GM12878 (cell line): ENCODE measurements at regions not wholly inside any gene's neighbourhood (a gene's known extent, or its start where the extent isn't known, plus 50 kb on each side); places are given as distances from the start of the nearest gene placed in this dataset.

Experiments
- ATAC-seq: fragments of 200-7000 bp; cut with Tn5 transposase; 3 replicates; pipeline ENCODE4 v1.9.1; 2020; ENCODE audit warnings: mild to moderate bottlenecking, moderate library complexity
- BruUV-seq: library from RNA; stranded (reverse); fragments of 400-500 nt; replicated peaks from 2 replicates; lab custom pipeline; 2021; lab: Mats Ljungman, UMichigan
- CTCF ChIA-PET: fragments of 300-600 bp; sonication (Branson Sonifier 250); formaldehyde crosslinking; extraction: SDS; loops from one replicate; lab custom pipeline; 2021; ENCODE audit warnings: inconsistent platforms; lab: Yijun Ruan, JAX
- POLR2A ChIA-PET: fragments of 350-600 bp; formaldehyde crosslinking; extraction: SDS; loops from one replicate; lab custom pipeline; 2021; ENCODE audit warnings: inconsistent platforms; lab: Charles Lee
- RAD21 ChIA-PET: fragments of 300-600 bp; sonication (Branson Sonifier 250); formaldehyde crosslinking; loops from one replicate; lab custom pipeline; 2023; ENCODE audit warnings: antibody characterized with exemption; ENCODE audit not compliant: unreplicated experiment; lab: Charles Lee
- SMC1A ChIA-PET: fragments of 300-600 bp; sonication (Branson Sonifier 250); formaldehyde crosslinking; loops from one replicate; lab custom pipeline; 2023; ENCODE audit not compliant: unreplicated experiment, uncharacterized antibody; lab: Charles Lee
- DNase-seq: peaks from one replicate; pipeline ENCODE4 v3.0.0-alpha.2; 2011; ENCODE audit warnings: low read depth, low spot score
- FAIRE-seq: peaks from 3 replicates; lab custom pipeline; 2011; peaks lifted over from hg19 to GRCh38; lab: Jason Lieb, UNC
- H2AFZ ChIP-seq: 2 replicates; pipeline ENCODE4 v1.6.0; 2011; ENCODE audit warnings: low read depth, low read length, control low read depth; ENCODE audit not compliant: control insufficient read depth
- H3K27ac ChIP-seq: 2 replicates; pipeline ENCODE4 v1.5.1; 2011; ENCODE audit warnings: control low read depth; ENCODE audit not compliant: control insufficient read depth, insufficient read depth
- H3K27me3 ChIP-seq, 2 experiments: replicated peaks in 1 of 2; 2 replicates each; pipeline versions ENCODE4 v1.6.0 to v1.6.1; 2011; ENCODE audit warnings: low read length in 1 of 2; ENCODE audit not compliant: control insufficient read depth in 2 of 2, insufficient read depth in 2 of 2
- H3K36me3 ChIP-seq, 2 experiments: 2 replicates each; pipeline ENCODE4 v1.5.1; 2011; ENCODE audit warnings: low read length in 1 of 2; ENCODE audit not compliant: control insufficient read depth in 2 of 2, insufficient read depth in 2 of 2
- H3K4me1 ChIP-seq: 2 replicates; pipeline ENCODE4 v1.6.1; 2011; ENCODE audit warnings: mild to moderate bottlenecking, low read length, moderate library complexity, mixed read lengths; ENCODE audit not compliant: control insufficient read depth, insufficient read depth
- H3K4me2 ChIP-seq: 2 replicates; pipeline ENCODE4 v1.6.0; 2011; ENCODE audit warnings: control low read depth; ENCODE audit not compliant: control insufficient read depth, insufficient read depth
- H3K4me3 ChIP-seq: fragments of 200-600 bp; sonication (generic); 2 replicates; pipeline ENCODE4 v1.5.1; 2016
- H3K79me2 ChIP-seq: 2 replicates; pipeline ENCODE4 v1.6.0; 2011; ENCODE audit warnings: low read length; ENCODE audit not compliant: control insufficient read depth, insufficient read depth
- H3K9ac ChIP-seq: 2 replicates; pipeline ENCODE4 v1.8.0; 2011; ENCODE audit warnings: low read length, control low read depth, mixed read lengths; ENCODE audit not compliant: control insufficient read depth, insufficient read depth
- H3K9me3 ChIP-seq: replicated peaks from 3 replicates; pipeline ENCODE4 v1.5.1; 2011; ENCODE audit warnings: mild to moderate bottlenecking, low read length; ENCODE audit not compliant: control insufficient read depth, insufficient read depth
- H4K20me1 ChIP-seq: 2 replicates; pipeline ENCODE4 v1.6.0; 2011; ENCODE audit not compliant: control insufficient read depth, insufficient read depth
- BCL11A ChIP-seq: IDR thresholded peaks from 2 replicates; pipeline ENCODE4 v1.6.1; 2011; ENCODE audit warnings: low read depth, low read length
- FOS ChIP-seq: IDR thresholded peaks from 3 replicates; pipeline ENCODE4 v1.6.1; 2011; ENCODE audit warnings: borderline replicate concordance; ENCODE audit not compliant: insufficient read length; ENCODE audit errors: extremely low read depth
- IKZF1 ChIP-seq: fragments of 450-650 bp; conservative IDR thresholded peaks from 2 replicates; pipeline ENCODE4 v1.6.1; 2017; ENCODE audit warnings: antibody characterized with exemption, mild to moderate bottlenecking
- JUNB ChIP-seq: IDR thresholded peaks from 2 replicates; pipeline ENCODE4 v1.6.1; 2016; ENCODE audit warnings: antibody characterized with exemption, mild to moderate bottlenecking
- KAT2A ChIP-seq: conservative IDR thresholded peaks from 2 replicates; pipeline ENCODE4 v1.6.1; 2011; ENCODE audit warnings: low read depth, low read length; ENCODE audit not compliant: control insufficient read depth
- NFIC ChIP-seq: IDR thresholded peaks from 2 replicates; pipeline ENCODE4 v1.6.1; 2012; ENCODE audit warnings: low read depth, mild to moderate bottlenecking, inconsistent platforms, low read length, moderate library complexity
- PAX5 ChIP-seq: IDR thresholded peaks from 2 replicates; pipeline ENCODE4 v1.6.1; 2011; ENCODE audit warnings: low read depth, low read length, borderline replicate concordance
- POU2F2 ChIP-seq: IDR thresholded peaks from 3 replicates; pipeline ENCODE4 v1.6.1; 2011; ENCODE audit warnings: low read depth, mild to moderate bottlenecking, low read length, borderline replicate concordance
- SIX5 ChIP-seq: IDR thresholded peaks from 2 replicates; pipeline ENCODE4 v1.6.1; 2011; ENCODE audit warnings: mild to moderate bottlenecking, low read depth, low read length, moderate library complexity; ENCODE audit not compliant: severe bottlenecking
- SREBF1 ChIP-seq: IDR thresholded peaks from 2 replicates; pipeline ENCODE4 v1.6.1; 2012; ENCODE audit warnings: mild to moderate bottlenecking, low read length
- SREBF2 ChIP-seq: IDR thresholded peaks from 2 replicates; pipeline ENCODE4 v1.6.1; 2012; ENCODE audit warnings: mild to moderate bottlenecking, low read length
- TARDBP ChIP-seq: IDR thresholded peaks from 2 replicates; pipeline ENCODE4 v1.6.1; 2016; ENCODE audit warnings: borderline replicate concordance
- WGBS: methylation state at CpG from one replicate; pipeline ENCODE4 v1.1.6; 2016; ENCODE audit warnings: low lambda C conversion rate; ENCODE audit not compliant: insufficient replicate concordance, insufficient coverage; ENCODE audit errors: missing lambda C conversion rate; 5-methylcytosine and 5-hydroxymethylcytosine counted together
- in situ Hi-C: fragments of 300-500 bp; cut with MboI; formaldehyde crosslinking; loops from 9 replicates; pipeline ENCODE4 v1.14.3; 2018; ENCODE audit warnings: mixed read lengths
- intact Hi-C: fragments of 100-400 bp; cut with micrococcal nuclease; formaldehyde crosslinking; loops from one replicate; pipeline ENCODE4 v1.14.2; 2022; ENCODE audit not compliant: unreplicated experiment
- TF ChIP-seq, protein P1 (sequence below): IDR thresholded peaks from 2 replicates; pipeline ENCODE4 v1.6.1; 2011; ENCODE audit warnings: borderline replicate concordance, low read depth, mild to moderate bottlenecking, moderate library complexity, low read length; ENCODE audit not compliant: insufficient read depth, poor library complexity, severe bottlenecking
- TF ChIP-seq, protein P2 (sequence below): IDR thresholded peaks from 2 replicates; pipeline ENCODE4 v1.6.1; 2011; ENCODE audit warnings: borderline replicate concordance, low read depth, mild to moderate bottlenecking, moderate library complexity, mixed read lengths, low read length; ENCODE audit not compliant: insufficient read depth; ENCODE audit errors: extremely low read length
- TF ChIP-seq, protein P3 (sequence below): IDR thresholded peaks from 2 replicates; pipeline ENCODE4 v1.6.1; 2011; ENCODE audit warnings: mild to moderate bottlenecking, low read depth, low read length, moderate library complexity; ENCODE audit not compliant: insufficient replicate concordance

GRCh38 chr9:119739476-119739875 lies 370.2 kb upstream of the BRINP1 start:
- ATAC-seq: no peak
- in situ Hi-C loops: no loop called here
- 2% methylated on average over 2 of the region's 2 CpGs for WGBS

GRCh38 chr9:119736491-119737454 lies 367.5 kb upstream of the BRINP1 start:
- RAD21 ChIA-PET: no interaction called here
- H3K27ac ChIP-seq: no peak overlapping the region
- H3K9me3 ChIP-seq: no peaks in the 10 kb centered on the region
- peaks cover 9% of the 10 kb centered on the region for H3K4me1 ChIP-seq
- in situ Hi-C loops (no loop called here), intact Hi-C loops (no loop called here)
- H3K36me3 ChIP-seq: no peaks in the 10 kb centered on the region
- POLR2A ChIA-PET: no interaction called here
- H4K20me1 ChIP-seq: no peaks in the 10 kb centered on the region
- no peak overlapping the region for H3K4me3 ChIP-seq
- no peaks in the 10 kb centered on the region for H3K27me3 ChIP-seq
- H3K4me2 ChIP-seq: peak overlapping the region; percentile 55
- DNase-seq (peak; percentile 38), ATAC-seq (peak; percentile 100), FAIRE-seq (no peak)
- WGBS: 3% methylated on average over 13 of the region's 13 CpGs
- H3K9ac ChIP-seq: no peak overlapping the region
- H2AFZ ChIP-seq: no peak overlapping the region
- CTCF ChIA-PET: no interaction called here
- SMC1A ChIA-PET: no interaction called here
- no TSS peak for BruUV-seq
- H3K79me2 ChIP-seq: no peaks in the 10 kb centered on the region
- TF ChIP-seq SREBF2: no peak
- TF ChIP-seq, protein P1, sequence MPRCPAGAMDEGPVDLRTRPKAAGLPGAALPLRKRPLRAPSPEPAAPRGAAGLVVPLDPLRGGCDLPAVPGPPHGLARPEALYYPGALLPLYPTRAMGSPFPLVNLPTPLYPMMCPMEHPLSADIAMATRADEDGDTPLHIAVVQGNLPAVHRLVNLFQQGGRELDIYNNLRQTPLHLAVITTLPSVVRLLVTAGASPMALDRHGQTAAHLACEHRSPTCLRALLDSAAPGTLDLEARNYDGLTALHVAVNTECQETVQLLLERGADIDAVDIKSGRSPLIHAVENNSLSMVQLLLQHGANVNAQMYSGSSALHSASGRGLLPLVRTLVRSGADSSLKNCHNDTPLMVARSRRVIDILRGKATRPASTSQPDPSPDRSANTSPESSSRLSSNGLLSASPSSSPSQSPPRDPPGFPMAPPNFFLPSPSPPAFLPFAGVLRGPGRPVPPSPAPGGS: no peak
- TF ChIP-seq PAX5: peak; percentile 91; the same call in 1 of the 2 replicates
- TF ChIP-seq BCL11A: peak; percentile 16; the same call in 1 of the 2 replicates
- peak; percentile 50; the same call in 1 of the 2 replicates for TF ChIP-seq JUNB
- TF ChIP-seq POU2F2: peak; percentile 84
- TF ChIP-seq, protein P2, sequence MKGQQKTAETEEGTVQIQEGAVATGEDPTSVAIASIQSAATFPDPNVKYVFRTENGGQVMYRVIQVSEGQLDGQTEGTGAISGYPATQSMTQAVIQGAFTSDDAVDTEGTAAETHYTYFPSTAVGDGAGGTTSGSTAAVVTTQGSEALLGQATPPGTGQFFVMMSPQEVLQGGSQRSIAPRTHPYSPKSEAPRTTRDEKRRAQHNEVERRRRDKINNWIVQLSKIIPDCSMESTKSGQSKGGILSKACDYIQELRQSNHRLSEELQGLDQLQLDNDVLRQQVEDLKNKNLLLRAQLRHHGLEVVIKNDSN: no peak
- TF ChIP-seq KAT2A: no peak
- peak; percentile 52 for TF ChIP-seq IKZF1

More at GRCh38 chr9:119739476-119739875, 370.2 kb upstream of the BRINP1 start:
- no peak for FAIRE-seq
- no peaks in the 10 kb centered on the region for H4K20me1 ChIP-seq
- H3K9me3 ChIP-seq: no peaks in the 10 kb centered on the region
- H2AFZ ChIP-seq: no peak overlapping the region
- BruUV-seq: no TSS peak
- H3K27ac ChIP-seq: no peak overlapping the region
- DNase-seq: no peak
- H3K9ac ChIP-seq: no peak overlapping the region
- H3K27me3 ChIP-seq: no peaks in the 10 kb centered on the region
- no peak for TF ChIP-seq FOS
- TF ChIP-seq, protein P3, sequence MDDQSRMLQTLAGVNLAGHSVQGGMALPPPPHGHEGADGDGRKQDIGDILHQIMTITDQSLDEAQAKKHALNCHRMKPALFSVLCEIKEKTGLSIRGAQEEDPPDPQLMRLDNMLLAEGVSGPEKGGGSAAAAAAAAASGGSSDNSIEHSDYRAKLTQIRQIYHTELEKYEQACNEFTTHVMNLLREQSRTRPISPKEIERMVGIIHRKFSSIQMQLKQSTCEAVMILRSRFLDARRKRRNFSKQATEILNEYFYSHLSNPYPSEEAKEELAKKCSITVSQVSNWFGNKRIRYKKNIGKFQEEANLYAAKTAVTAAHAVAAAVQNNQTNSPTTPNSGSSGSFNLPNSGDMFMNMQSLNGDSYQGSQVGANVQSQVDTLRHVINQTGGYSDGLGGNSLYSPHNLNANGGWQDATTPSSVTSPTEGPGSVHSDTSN: no peak
- TF ChIP-seq NFIC: no peak
- no peak for TF ChIP-seq SREBF1
- no peak for TF ChIP-seq TARDBP
- TF ChIP-seq SIX5: no peak
- peaks cover 9% of the 10 kb centered on the region for H3K4me1 ChIP-seq
- ChIA-PET SMC1A (no interaction called here), CTCF (no interaction called here), RAD21 (no interaction called here), POLR2A (no interaction called here)
- no peak overlapping the region for H3K4me3 ChIP-seq
- H3K79me2 ChIP-seq: no peaks in the 10 kb centered on the region
- H3K4me2 ChIP-seq: no peak overlapping the region
- H3K36me3 ChIP-seq: no peaks in the 10 kb centered on the region
- intact Hi-C loops: no loop called here
